SK-N-SH (cell line): ENCODE measurements at regions not wholly inside any gene's neighbourhood (a gene's known extent, or its start where the extent isn't known, plus 50 kb on each side); places are given as distances from the start of the nearest gene placed in this dataset.

Source experiments
- CTCF ChIP-seq: fragments of 200-600 bp; sonication (generic); IDR thresholded peaks from 2 replicates; pipeline ENCODE4 v1.6.1; 2017; ENCODE audit warnings: antibody characterized with exemption, mild to moderate bottlenecking, moderate library complexity
- EZH2phosphoT487 ChIP-seq: fragments of 200-600 bp; sonication (generic); IDR thresholded peaks from 2 replicates; pipeline ENCODE4 v1.6.1; 2017; ENCODE audit warnings: low read depth, mixed run types, mild to moderate bottlenecking, antibody characterized with exemption, moderate library complexity, borderline replicate concordance
- FOSL2 ChIP-seq: IDR thresholded peaks from 2 replicates; pipeline ENCODE4 v1.4.0; 2012; ENCODE audit warnings: low read depth, mild to moderate bottlenecking, moderate library complexity, borderline replicate concordance
- FOXJ3 ChIP-seq: sonication (generic); formaldehyde crosslinking; IDR thresholded peaks from 2 replicates; pipeline ENCODE4 v1.5.1; 2020; ENCODE audit warnings: mild to moderate bottlenecking, missing genetic modification reagents
- RXRA ChIP-seq: IDR thresholded peaks from 2 replicates; pipeline ENCODE4 v1.4.0; 2012; ENCODE audit warnings: low read depth, mild to moderate bottlenecking, borderline replicate concordance
- SIN3A ChIP-seq: IDR thresholded peaks from 2 replicates; pipeline ENCODE4 v1.6.1; 2012; ENCODE audit warnings: low read depth, mild to moderate bottlenecking, low read length, moderate library complexity, borderline replicate concordance

GRCh38 chr2:221006084-221006483 lies 566.0 kb downstream of the EPHA4 start:
- TF ChIP-seq CTCF = no peak
- TF ChIP-seq RXRA = no peak
- TF ChIP-seq FOXJ3 (CRISPR knock-in tag) = no peak
- no peak for TF ChIP-seq FOSL2
- no peak for TF ChIP-seq SIN3A
- TF ChIP-seq EZH2phosphoT487 = no peak
